ENCODE measurements at regions not wholly inside any gene's neighbourhood (a gene's known extent, or its start where the extent isn't known, plus 50 kb on each side); places are given as distances from the start of the nearest gene placed in this dataset.

- no peak for DNase-seq (ENCODE audit: extremely low read depth, low read depth, low spot score)
These were observed 189.4 kb downstream of the RPS29 start for GRCh38 chr14:49396801-49397200.

GRCh38 chr14:49381778-49382177 is 204.4 kb downstream of the RPS29 start:
- DNase-seq (ENCODE audit: extremely low read depth, low read depth, low spot score), result no peak

- DNase-seq (ENCODE audit: extremely low read depth, low read depth, low spot score), result no peak
These were observed 218.5 kb downstream of the RPS29 start for GRCh38 chr14:49367696-49368095.

- DNase-seq (ENCODE audit: extremely low read depth, low read depth, low spot score), result no peak
These were observed 219.8 kb downstream of the RPS29 start for GRCh38 chr14:49366416-49366815.

- no peak for DNase-seq (ENCODE audit: extremely low read depth, low read depth, low spot score)
These were observed 221.4 kb downstream of the RPS29 start for GRCh38 chr14:49364752-49365117.

- no peak for DNase-seq (ENCODE audit: extremely low read depth, low read depth, low spot score)
These were observed 222.1 kb downstream of the RPS29 start for GRCh38 chr14:49363821-49364751.

- DNase-seq (ENCODE audit: extremely low read depth, low read depth, low spot score), result no peak
These were observed 223.3 kb downstream of the RPS29 start for GRCh38 chr14:49362916-49363315.

GRCh38 chr14:49339130-49339529 is 247.1 kb downstream of the RPS29 start:
- DNase-seq (ENCODE audit: extremely low read depth, low read depth, low spot score), result no peak

GRCh38 chr14:49319810-49320209 is 266.4 kb downstream of the RPS29 start:
- no peak for DNase-seq (ENCODE audit: extremely low read depth, low read depth, low spot score)

GRCh38 chr14:49315570-49315969 is 270.6 kb downstream of the RPS29 start:
- DNase-seq (ENCODE audit: extremely low read depth, low read depth, low spot score), result no peak

GRCh38 chr14:49314737-49315136 is 271.4 kb downstream of the RPS29 start:
- no peak for DNase-seq (ENCODE audit: extremely low read depth, low read depth, low spot score)

- DNase-seq (ENCODE audit: extremely low read depth, low read depth, low spot score), result no peak
These were observed 273.1 kb downstream of the RPS29 start for GRCh38 chr14:49313108-49313507.

GRCh38 chr14:49310298-49310697 is 275.9 kb downstream of the RPS29 start:
- no peak for DNase-seq (ENCODE audit: extremely low read depth, low read depth, low spot score)

GRCh38 chr14:49306152-49306751 is 279.9 kb downstream of the RPS29 start:
- no peak for DNase-seq (ENCODE audit: extremely low read depth, low read depth, low spot score)

GRCh38 chr14:49303946-49304516 is 282.1 kb downstream of the RPS29 start:
- DNase-seq (ENCODE audit: extremely low read depth, low read depth, low spot score), result no peak

GRCh38 chr14:49297102-49297501 is 289.1 kb downstream of the RPS29 start:
- no peak for DNase-seq (ENCODE audit: extremely low read depth, low read depth, low spot score)

GRCh38 chr14:49294621-49295148 is 291.5 kb downstream of the RPS29 start:
- no peak for DNase-seq (ENCODE audit: extremely low read depth, low read depth, low spot score)

GRCh38 chr14:49287004-49287403 is 299.2 kb downstream of the RPS29 start:
- DNase-seq (ENCODE audit: extremely low read depth, low read depth, low spot score), result no peak

GRCh38 chr14:49286257-49286983 is 299.8 kb downstream of the RPS29 start:
- DNase-seq (ENCODE audit: extremely low read depth, low read depth, low spot score), result no peak

GRCh38 chr14:49280566-49280965 is 305.6 kb downstream of the RPS29 start:
- no peak for DNase-seq (ENCODE audit: extremely low read depth, low read depth, low spot score)

- DNase-seq (ENCODE audit: extremely low read depth, low read depth, low spot score), result no peak
These were observed 335.7 kb downstream of the RPS29 start for GRCh38 chr14:49250517-49250916.
